Panc1 (cell line): ENCODE measurements at regions not wholly inside any gene's neighbourhood (a gene's known extent, or its start where the extent isn't known, plus 50 kb on each side); places are given as distances from the start of the nearest gene placed in this dataset.

Source experiments
- ATAC-seq: fragments of 200-7000 bp; cut with Tn5 transposase; 2 replicates; pipeline ENCODE4 v1.9.1; 2020; ENCODE audit warnings: mild to moderate bottlenecking, moderate library complexity
- BruUV-seq: library from RNA; stranded (reverse); fragments of 400-500 nt; replicated peaks from 2 replicates; lab custom pipeline; 2021; lab: Mats Ljungman, UMichigan
- CTCF ChIA-PET: fragments of 300-600 bp; sonication (Branson Sonifier 250); formaldehyde crosslinking; loops from one replicate; lab custom pipeline; 2022; ENCODE audit warnings: antibody characterized with exemption; lab: Charles Lee
- POLR2A ChIA-PET: fragments of 300-600 bp; sonication (Branson Sonifier 250); formaldehyde crosslinking; loops from one replicate; lab custom pipeline; 2022; ENCODE audit warnings: antibody characterized with exemption; lab: Charles Lee
- DNase-seq: peaks from one replicate; pipeline ENCODE4 v3.0.0-alpha.2; 2010; ENCODE audit warnings: low read depth, low spot score
- H3K27ac ChIP-seq: 2 replicates; pipeline ENCODE4 v1.5.1; 2011; ENCODE audit warnings: mild to moderate bottlenecking, low read length, inconsistent platforms
- H3K27me3 ChIP-seq: fragments of 200-500 bp; sonication (Bioruptor generic); 2 replicates; pipeline ENCODE4 v1.6.0; 2014; ENCODE audit warnings: low read length, inconsistent platforms; ENCODE audit not compliant: control insufficient read depth, insufficient read depth
- H3K36me3 ChIP-seq: fragments of 200-500 bp; sonication (Bioruptor generic); 2 replicates; pipeline ENCODE4 v1.5.1; 2014; ENCODE audit warnings: inconsistent platforms, mild to moderate bottlenecking, low read length, moderate library complexity; ENCODE audit not compliant: control insufficient read depth, insufficient read depth
- H3K4me1 ChIP-seq: 2 replicates; pipeline ENCODE4 v1.5.1; 2011; ENCODE audit warnings: inconsistent platforms, mild to moderate bottlenecking, low read length, moderate library complexity; ENCODE audit not compliant: control insufficient read depth, insufficient read depth
- H3K4me3 ChIP-seq, 2 experiments: 2 replicates each; pipeline ENCODE4 v1.5.1; 2011 to 2012; ENCODE audit warnings: low read depth in 2 of 2, low read length in 2 of 2, mild to moderate bottlenecking in 2 of 2, inconsistent platforms in 1 of 2, moderate library complexity in 1 of 2
- H3K9me3 ChIP-seq: fragments of 200-500 bp; sonication (Bioruptor generic); 2 replicates; pipeline ENCODE4 v1.5.1; 2014; ENCODE audit warnings: low read depth, mild to moderate bottlenecking, inconsistent platforms, low read length, moderate library complexity; ENCODE audit not compliant: control insufficient read depth, insufficient read depth
- POLR2AphosphoS5 ChIP-seq: IDR thresholded peaks from 2 replicates; pipeline ENCODE4 v1.6.1; 2012; ENCODE audit warnings: mild to moderate bottlenecking, low read depth, low read length, moderate library complexity
- REST ChIP-seq, 2 experiments: IDR thresholded peaks; 2 replicates each; pipeline ENCODE4 v1.6.1; 2011 to 2012; ENCODE audit warnings: low read depth in 2 of 2, control low read depth in 1 of 2, low read length in 1 of 2, mild to moderate bottlenecking in 1 of 2, moderate library complexity in 1 of 2; ENCODE audit not compliant: insufficient read depth in 1 of 2
- SIN3A ChIP-seq: IDR thresholded peaks from 2 replicates; pipeline ENCODE4 v1.6.1; 2012; ENCODE audit warnings: low read depth, mild to moderate bottlenecking, low read length, moderate library complexity, borderline replicate concordance; ENCODE audit not compliant: insufficient read depth
- TCF7L2 ChIP-seq: IDR thresholded peaks from 2 replicates; pipeline ENCODE4 v1.6.1; 2011; ENCODE audit warnings: mild to moderate bottlenecking, low read depth, low read length, inconsistent platforms
- in situ Hi-C: cut with HindIII; loops from 2 replicates; pipeline ENCODE4 v1.10.0; 2016; ENCODE audit warnings: low sequenced_read_pairs, low pct_unique_long_range_greater_than_20kb
- intact Hi-C: fragments of 100-400 bp; cut with micrococcal nuclease; formaldehyde crosslinking; loops from one replicate; pipeline ENCODE4 v1.10.0; 2022; ENCODE audit not compliant: unreplicated experiment
- TF ChIP-seq, protein P1 (sequence below): fragments of 450-650 bp; IDR thresholded peaks from 2 replicates; pipeline ENCODE4 v1.5.1; 2017; ENCODE audit warnings: mild to moderate bottlenecking

DNA sequence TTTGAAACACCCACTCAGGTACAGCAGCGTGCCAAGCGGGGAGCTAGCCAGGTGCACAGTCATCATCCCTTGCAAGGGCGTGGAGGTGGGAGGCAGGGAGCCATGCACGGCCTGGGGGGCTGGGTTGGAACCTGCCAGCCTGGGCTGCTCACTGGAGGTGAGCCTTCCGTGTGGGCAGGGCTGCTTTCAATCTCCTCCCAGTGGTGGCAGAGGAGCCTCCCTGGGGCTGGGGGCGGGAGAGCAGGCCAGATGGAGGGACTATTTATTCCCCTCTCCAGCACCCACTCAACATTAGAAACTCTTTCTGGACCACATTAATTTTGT, 90.3 kb downstream of the KATNIP start:
- H3K36me3 ChIP-seq: no peaks in the 10 kb centered on the region
- in situ Hi-C loops (no loop called here), intact Hi-C loops (no loop called here)
- no peak overlapping the region for H3K4me3 ChIP-seq
- no peak overlapping the region for H3K27ac ChIP-seq
- ChIA-PET CTCF (interaction anchor here (0.6 to 1.1 kb wide), 3 partner anchors 14 to 64 kb away, joined by 3 to 4 read pairs (median 3); no protein-coding TSS in a partner anchor), POLR2A (no interaction called here)
- no peak for TF ChIP-seq SIN3A
- TF ChIP-seq REST (IDR thresholded peaks at IDR 0.05; ENCODE audit: insufficient read depth in 1 of 2, low read depth in 2 of 2, low read length in 1 of 2): no peak
- TF ChIP-seq TCF7L2: no peak
- no peak for TF ChIP-seq POLR2AphosphoS5
- TF ChIP-seq, protein P1, sequence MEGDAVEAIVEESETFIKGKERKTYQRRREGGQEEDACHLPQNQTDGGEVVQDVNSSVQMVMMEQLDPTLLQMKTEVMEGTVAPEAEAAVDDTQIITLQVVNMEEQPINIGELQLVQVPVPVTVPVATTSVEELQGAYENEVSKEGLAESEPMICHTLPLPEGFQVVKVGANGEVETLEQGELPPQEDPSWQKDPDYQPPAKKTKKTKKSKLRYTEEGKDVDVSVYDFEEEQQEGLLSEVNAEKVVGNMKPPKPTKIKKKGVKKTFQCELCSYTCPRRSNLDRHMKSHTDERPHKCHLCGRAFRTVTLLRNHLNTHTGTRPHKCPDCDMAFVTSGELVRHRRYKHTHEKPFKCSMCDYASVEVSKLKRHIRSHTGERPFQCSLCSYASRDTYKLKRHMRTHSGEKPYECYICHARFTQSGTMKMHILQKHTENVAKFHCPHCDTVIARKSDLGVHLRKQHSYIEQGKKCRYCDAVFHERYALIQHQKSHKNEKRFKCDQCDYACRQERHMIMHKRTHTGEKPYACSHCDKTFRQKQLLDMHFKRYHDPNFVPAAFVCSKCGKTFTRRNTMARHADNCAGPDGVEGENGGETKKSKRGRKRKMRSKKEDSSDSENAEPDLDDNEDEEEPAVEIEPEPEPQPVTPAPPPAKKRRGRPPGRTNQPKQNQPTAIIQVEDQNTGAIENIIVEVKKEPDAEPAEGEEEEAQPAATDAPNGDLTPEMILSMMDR: no peak
- no TSS peak for BruUV-seq
- DNase-seq (no peak), ATAC-seq (peak; percentile 27; the same call in 1 of the 2 replicates)
- no peaks in the 10 kb centered on the region for H3K9me3 ChIP-seq
- no peaks in the 10 kb centered on the region for H3K27me3 ChIP-seq
- no peaks in the 10 kb centered on the region for H3K4me1 ChIP-seq

DNA sequence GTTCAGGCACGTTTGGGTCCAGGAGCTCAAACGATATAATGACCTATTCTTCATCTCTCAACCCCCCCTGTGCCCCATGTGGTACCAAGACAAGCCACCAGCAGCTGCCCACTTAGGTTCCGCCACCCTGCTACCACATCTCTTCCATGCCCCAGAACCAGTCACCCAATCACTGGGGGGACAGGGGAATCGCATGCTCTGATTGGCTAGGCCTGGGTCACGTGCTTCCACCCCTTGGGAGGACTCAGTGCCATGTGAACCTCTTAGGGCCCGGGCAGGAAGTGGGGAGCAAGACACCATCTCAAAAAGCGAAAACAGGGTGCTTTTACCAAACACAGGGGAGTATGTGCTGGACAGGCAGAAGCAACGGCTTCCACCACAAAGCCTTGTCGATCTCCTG, 91.3 kb downstream of the KATNIP start:
- no peak for ATAC-seq

More for the DNA sequence above, 91.3 kb downstream of the KATNIP start:
- ChIA-PET POLR2A (no interaction called here), CTCF (interaction anchor here (0.6 to 0.7 kb wide), 2 partner anchors 45 to 570 kb away, joined by 4 read pairs; no protein-coding TSS in a partner anchor)
- no peaks in the 10 kb centered on the region for H3K27me3 ChIP-seq
- intact Hi-C loops: no loop called here
- in situ Hi-C loops: no loop called here
- H3K36me3 ChIP-seq: no peaks in the 10 kb centered on the region
- H3K27ac ChIP-seq: no peak overlapping the region
- no peak overlapping the region for H3K4me3 ChIP-seq
- no peak for TF ChIP-seq TCF7L2
- no peak for TF ChIP-seq POLR2AphosphoS5
- TF ChIP-seq, protein P1: no peak
- TF ChIP-seq SIN3A: no peak
- no peak for TF ChIP-seq REST (IDR thresholded peaks at IDR 0.05; ENCODE audit: insufficient read depth in 1 of 2, low read depth in 2 of 2, low read length in 1 of 2)
- BruUV-seq: no TSS peak
- H3K4me1 ChIP-seq: no peaks in the 10 kb centered on the region
- no peaks in the 10 kb centered on the region for H3K9me3 ChIP-seq
- no peak for DNase-seq
